ENCODE measurements at regions not wholly inside any gene's neighbourhood (a gene's known extent, or its start where the extent isn't known, plus 50 kb on each side); places are given as distances from the start of the nearest gene placed in this dataset.

DNA sequence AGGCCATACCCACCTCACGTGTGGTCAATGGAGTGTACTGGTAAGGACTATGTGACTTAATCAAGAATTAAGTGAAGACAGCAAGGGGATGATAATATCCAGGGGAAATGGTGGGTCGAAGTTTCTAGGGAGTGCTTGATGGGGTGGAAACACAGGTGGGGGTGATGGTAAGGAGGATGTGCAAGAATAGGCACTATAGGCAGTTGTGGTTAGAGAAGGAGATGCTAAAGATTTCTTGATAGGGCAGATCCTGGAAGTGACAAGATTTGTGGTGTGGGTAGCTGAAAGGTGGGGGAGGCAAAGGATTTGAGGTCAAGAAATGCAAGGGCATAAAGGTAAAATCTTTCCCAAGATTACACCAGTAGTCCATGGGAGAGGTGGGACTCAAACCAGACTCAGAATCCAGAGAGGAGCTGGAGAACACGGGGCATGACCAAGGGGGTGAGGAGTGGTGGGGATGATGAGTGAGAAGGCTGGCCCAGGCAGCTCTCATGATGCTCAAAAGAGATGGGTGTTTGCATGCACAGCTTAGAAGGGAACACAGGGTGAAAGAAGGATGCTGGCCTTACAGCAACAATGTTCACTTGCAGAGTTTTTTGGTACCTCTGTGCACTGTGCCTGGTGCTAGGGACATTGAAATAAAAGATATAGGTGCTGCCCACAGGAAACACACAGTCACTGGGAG is 78.4 kb downstream of the CCR1 start (continued):
- TF ChIP-seq CHCHD3 (CRISPR knock-in tag; IDR thresholded peaks at IDR 0.05): no peak

DNA sequence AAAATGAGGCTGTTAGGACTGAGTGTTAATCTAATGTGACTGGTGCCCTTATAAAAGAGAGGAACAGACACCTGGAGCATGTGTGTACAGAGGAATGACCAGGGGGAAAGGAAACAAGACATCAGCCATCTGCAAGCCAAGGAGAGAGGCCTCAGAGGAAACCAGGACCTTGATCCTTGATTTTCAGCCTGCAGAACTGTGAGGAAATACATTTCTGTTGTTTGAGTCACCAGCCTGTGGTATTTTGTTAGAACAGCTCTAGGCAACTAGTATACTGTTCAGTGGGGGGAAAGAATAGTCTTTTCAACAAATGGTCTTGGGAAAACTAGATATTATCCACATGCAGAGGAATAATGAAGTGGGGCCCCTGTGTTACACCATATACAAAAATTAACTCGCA is 80.6 kb downstream of the CCR1 start:
- Histone ChIP-seq H3K9ac (ENCODE audit: insufficient read depth in 1 of 2, low read depth in 2 of 2, low read length in 2 of 2) (no peak overlapping the region), H3K9me3 (replicated peaks; ENCODE audit: control insufficient read depth, insufficient read depth, low read depth, low read length) (no peaks in the 10 kb centered on the region), H3K4me1 (replicated peaks in 1 of 2; ENCODE audit: control insufficient read depth in 2 of 2, insufficient read depth in 2 of 2, low read length in 2 of 2) (no peaks in the 10 kb centered on the region), H4K20me1 (replicated peaks; ENCODE audit: control insufficient read depth, insufficient read depth, low read length) (no peaks in the 10 kb centered on the region), H3K27me3 (ENCODE audit: control insufficient read depth in 2 of 2, insufficient read depth in 2 of 2, low read length in 2 of 2) (peaks cover 0 to 19% of the 10 kb centered on the region in 2 experiments; a peak in 3 of 5 replicates), H2AFZ (ENCODE audit: low read depth, low read length) (no peak overlapping the region), H3K9me1 (ENCODE audit: control insufficient read depth, insufficient read depth, low read length) (no peaks in the 10 kb centered on the region), H3K4me2 (ENCODE audit: insufficient read depth, low read length) (no peak overlapping the region), H3K79me2 (ENCODE audit: control insufficient read depth, insufficient read depth, low read length) (no peaks in the 10 kb centered on the region), H3K27ac (ENCODE audit: extremely low read depth, low read depth, low read length) (no peak overlapping the region), H3K4me3 (no peak overlapping the region), H3K36me3 (ENCODE audit: control insufficient read depth, insufficient read depth, low read length) (no peaks in the 10 kb centered on the region)
- intact Hi-C loops (cut with micrococcal nuclease): no loop called here
- POLR2A ChIA-PET: no interaction called here
- TF ChIP-seq CBFB (CRISPR knock-in tag; IDR thresholded peaks at IDR 0.05) (no peak), TOE1 (IDR thresholded peaks at IDR 0.05; ENCODE audit: borderline replicate concordance) (no peak), TOE1 (CRISPR knock-in tag; IDR thresholded peaks at IDR 0.05; ENCODE audit: borderline replicate concordance, low read depth) (no peak), ZNF695 (CRISPR knock-in tag; IDR thresholded peaks at IDR 0.05) (no peak), CBFA2T2 (conservative IDR thresholded peaks at IDR 0.05) (no peak), MECOM (CRISPR knock-in tag; IDR thresholded peaks at IDR 0.05) (no peak)
- TF ChIP-seq, protein P1, sequence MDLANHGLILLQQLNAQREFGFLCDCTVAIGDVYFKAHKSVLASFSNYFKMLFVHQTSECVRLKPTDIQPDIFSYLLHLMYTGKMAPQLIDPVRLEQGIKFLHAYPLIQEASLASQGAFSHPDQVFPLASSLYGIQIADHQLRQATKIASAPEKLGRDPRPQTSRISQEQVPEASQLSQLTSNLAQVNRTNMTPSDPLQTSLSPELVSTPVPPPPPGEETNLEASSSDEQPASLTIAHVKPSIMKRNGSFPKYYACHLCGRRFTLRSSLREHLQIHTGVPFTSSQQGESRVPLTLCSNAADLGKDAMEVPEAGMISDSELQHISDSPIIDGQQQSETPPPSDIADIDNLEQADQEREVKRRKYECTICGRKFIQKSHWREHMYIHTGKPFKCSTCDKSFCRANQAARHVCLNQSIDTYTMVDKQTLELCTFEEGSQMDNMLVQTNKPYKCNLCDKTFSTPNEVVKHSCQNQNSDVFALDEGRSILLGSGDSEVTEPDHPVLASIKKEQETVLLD (IDR thresholded peaks at IDR 0.05): no peak
- in situ Hi-C loops (cut with MboI): no loop called here
- FAIRE-seq: no peak
- no peak for DNase-seq (ENCODE audit: extremely low read depth in 1 of 4, low spot score in 3 of 4)
- no peak for ATAC-seq
- CTCF ChIA-PET (ENCODE audit: low intra/inter-chr PET ratio): no interaction called here
- 0% methylated on average over 1 of the region's 1 CpG for WGBS (ENCODE audit: insufficient coverage, low coverage, missing lambda C conversion rate)
- no TSS peak for BruUV-seq (replicated peaks)
